CD4-positive, alpha-beta T cell treated with Interferon gamma for 1 hour (primary cell): ENCODE measurements at regions not wholly inside any gene's neighbourhood (a gene's known extent, or its start where the extent isn't known, plus 50 kb on each side); places are given as distances from the start of the nearest gene placed in this dataset.

Experiments used
- DNase-seq: peaks from one replicate; pipeline ENCODE4 v3.0.0-alpha.2; 2020

- DNase-seq, result no peak
These were observed 282.8 kb upstream of the EDNRB start for GRCh38 chr13:78201411-78201810.

DNA sequence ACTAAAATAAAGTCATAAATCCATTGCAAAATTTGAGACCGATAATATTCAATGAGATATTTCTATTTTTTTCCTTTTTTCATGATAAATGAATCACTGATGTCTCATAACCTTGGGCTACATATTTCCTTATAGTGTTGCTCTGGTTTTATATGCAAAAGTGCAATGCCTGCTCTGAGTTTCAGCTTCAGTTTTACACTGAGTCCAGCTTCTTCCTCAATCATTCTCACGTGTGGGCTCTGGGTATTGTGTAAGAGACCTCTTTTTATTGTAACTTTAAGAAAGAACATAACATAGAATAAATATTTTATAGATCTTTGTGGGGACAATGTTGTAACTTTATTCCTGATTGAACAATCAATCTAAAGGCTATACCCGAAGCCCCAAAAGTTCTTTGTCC is 280.2 kb upstream of the EDNRB start:
- DNase-seq, result no peak

DNA sequence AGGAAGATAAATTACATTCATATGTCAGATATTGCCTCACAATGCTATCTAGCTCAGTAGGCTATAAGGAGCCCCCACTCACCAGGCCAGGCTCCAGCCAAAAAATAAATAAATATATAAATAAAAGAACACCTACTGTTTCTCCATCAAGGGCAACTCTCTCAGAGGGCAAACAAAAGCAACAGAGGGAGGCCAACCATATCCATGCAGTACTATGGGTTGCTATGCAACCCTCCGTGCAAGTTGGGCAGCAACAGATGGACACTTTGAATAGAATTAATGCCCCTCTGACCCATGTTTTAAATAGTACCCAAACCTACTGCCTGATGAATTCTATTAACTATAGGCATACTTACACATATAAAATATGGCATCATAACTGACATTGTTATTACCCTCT is 279.8 kb upstream of the EDNRB start:
- DNase-seq, result no peak

DNA sequence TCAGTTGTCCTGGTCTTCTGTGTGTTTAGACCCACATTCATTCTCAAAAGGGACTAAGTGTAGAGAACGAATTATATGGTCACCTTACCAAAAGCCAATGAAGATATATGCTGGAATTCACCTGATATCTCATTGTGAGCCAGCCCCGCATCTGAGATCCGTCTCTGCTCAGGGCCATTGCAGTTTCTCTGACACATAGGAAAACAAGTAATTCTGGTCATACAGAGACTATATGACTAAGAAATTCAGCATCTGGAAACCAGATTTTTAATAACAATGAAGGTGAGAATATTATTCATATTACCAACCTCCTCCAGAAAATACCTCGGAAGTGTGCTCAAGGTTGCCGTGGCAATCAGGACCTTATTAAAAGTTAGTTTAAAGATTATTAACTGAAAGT is 278.6 kb upstream of the EDNRB start:
- no peak for DNase-seq

DNA sequence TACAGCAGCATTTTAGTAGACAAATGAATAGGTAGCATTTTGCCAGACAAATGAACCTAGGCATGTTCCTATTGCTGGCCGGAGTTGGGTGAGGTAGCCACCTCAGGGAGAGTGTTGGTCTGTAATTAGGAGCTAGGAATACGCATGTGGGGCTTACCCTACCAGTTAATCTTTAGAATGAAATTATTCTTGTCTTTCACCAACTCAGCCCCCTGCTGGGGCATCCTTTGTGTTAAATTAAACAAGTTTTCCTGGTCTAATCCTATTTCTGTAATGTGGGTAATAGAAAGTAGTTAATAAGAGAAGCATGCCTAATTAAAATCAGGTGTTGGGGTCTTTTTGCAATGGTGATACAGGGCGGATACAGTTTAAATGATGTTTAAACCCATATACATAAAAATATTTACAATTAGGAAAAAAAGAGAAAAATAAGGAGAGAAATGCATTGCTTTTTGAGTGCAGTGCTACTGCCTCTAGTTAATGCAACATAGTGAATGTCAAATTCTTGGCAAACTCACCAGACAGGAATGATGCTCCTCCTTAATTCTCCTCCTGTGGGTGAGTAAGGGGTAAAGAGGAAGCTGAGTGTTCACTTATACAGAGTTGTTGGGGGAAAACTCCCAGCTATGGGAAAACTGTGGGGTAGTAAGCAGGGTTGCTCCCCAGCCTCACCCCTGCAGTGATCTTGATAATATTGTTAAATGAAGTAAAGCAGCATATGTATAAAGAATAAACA is 276.4 kb upstream of the EDNRB start:
- no peak for DNase-seq

DNA sequence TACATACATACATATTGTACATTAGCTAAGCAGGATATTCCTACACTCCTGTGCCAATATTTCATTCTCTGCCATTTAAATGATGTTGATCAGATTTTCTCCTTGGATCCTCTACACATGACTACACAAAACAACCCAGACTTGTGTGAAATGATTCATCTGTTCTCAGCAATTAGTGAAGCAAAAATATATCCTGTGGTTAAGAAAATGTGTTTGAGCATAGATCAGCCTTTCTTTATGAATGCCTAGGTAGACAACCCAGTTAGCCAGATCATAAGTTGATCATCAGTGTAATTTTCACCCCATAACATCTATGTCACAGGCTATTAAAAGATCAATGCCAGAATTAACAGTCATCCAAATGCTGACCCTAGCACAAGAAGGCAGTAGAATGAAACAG is 275.2 kb upstream of the EDNRB start:
- no peak for DNase-seq

GRCh38 chr13:78192716-78193115 is 274.1 kb upstream of the EDNRB start:
- DNase-seq, result no peak

- DNase-seq, result no peak
These were observed 271.7 kb upstream of the EDNRB start for GRCh38 chr13:78190296-78190695.

DNA sequence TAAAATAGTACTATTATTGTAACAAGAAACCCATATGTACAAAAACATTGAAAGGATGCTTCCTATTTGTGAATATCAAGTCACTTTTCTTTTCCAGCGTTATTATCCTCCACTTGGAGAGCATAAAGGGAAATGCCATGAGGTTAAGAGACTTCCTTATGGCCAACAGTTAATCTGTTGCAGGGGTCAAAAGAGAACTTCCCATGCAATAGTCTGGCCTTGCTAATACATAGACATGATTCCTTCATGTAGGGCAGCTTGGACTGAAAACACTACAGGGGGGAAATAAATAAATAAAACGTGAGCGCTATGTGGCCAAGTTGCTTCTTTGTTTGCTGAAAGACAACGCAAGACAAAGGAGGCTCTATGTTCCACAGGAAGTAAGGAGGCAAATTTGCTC is 269.1 kb upstream of the EDNRB start:
- no peak for DNase-seq

DNA sequence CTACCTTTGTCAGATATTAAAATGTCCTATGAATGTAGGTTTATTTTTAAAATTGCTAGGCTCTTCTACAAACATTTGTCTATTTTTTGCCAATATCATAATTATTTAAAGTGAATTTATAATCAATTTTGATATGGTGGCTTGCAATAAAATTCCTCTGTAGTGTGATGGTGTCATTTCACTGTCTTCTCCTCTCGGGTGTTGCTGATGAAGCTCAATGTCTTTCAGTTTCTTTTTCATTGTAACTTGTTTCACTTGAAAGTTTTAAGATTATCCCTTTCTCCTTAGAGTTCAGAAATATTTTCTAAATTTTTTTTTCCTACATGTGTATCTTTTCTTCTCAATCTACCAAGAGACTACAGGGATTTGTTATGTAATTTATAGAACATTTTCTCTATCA is 267.1 kb upstream of the EDNRB start:
- DNase-seq, result no peak

GRCh38 chr13:78183732-78184131 is 265.1 kb upstream of the EDNRB start:
- no peak for DNase-seq

DNA sequence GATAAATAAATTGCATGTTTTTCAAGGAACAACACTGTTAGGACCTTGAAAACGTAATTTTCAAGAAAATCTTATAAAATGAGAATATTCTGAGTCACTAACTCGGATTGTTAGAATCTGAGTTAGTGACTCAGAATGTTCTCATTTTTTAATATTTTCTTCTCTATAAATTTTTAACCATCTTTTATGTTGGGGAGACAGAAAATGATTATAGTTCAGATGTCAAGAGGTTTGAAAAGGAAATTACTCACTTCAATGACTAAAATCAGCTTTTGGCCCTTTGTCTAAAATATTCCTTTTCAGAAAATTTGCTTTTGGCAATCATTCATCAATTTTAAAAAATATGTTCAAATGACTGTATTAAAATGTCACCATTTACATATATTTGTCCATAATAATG is 264.2 kb upstream of the EDNRB start:
- no peak for DNase-seq

DNA sequence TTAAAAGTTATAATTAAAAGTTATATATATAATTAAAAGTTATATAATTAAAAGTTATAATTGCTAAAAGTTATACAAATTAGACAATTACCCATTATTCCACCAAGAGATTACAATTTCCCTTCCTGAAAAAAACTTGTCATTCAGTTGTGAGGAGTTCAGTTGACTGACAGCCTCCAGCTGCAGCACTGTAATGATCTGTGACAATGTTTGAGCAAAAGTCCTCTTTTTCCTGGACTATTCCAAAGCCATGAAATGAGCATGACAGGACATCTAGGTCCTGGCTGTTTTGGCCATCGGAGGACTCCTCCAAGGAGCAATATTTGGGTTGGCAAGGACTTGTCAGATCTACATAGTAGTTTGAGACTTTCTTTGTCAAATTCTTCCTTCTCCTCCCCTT is 258.7 kb upstream of the EDNRB start:
- no peak for DNase-seq

GRCh38 chr13:78176880-78177279 is 258.2 kb upstream of the EDNRB start:
- DNase-seq, result no peak

DNA sequence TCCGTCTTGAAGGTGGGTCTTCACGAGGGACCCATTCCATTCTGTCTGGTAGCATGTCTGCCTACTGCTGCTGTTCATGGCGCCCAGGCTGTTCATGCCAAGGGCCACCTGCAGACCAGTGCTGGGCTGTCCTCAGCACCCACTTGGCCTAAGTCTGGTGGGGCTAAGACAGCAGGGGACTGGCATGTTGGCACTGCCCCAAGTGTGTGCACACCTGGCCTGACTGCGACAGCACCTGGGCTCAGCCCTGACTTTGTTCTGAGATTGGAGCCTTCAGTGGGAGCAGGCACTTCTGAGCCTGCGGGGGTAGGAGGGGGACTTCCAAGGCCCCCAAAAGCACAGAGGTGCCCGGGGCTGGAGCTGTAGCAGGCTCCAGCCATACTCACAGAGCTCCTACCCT is 250.8 kb upstream of the EDNRB start:
- no peak for DNase-seq

DNA sequence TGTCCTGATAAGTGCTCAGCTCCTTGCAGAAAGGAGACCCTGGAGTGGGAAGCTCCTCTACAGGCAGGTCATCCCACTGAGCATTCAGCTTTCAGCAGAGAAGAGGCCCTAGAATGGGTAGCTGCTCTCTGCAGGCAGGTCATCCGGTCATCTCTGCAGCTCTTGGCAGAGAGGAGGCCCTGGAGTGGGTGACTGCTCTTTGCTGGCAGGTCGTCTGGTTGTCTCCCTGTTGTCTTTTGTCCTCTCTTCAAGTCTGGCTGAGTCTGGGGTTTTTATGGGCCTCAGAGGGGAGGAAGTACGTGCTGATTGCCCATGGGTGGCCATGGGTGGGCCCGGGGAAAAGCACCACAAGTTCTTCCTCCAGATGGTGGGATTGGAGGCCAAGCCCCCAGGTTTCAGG is 250.3 kb upstream of the EDNRB start:
- no peak for DNase-seq

- DNase-seq, result no peak
These were observed 242.6 kb upstream of the EDNRB start for GRCh38 chr13:78161266-78161665.

- DNase-seq, result no peak
These were observed 242.2 kb upstream of the EDNRB start for GRCh38 chr13:78160793-78161192.

DNA sequence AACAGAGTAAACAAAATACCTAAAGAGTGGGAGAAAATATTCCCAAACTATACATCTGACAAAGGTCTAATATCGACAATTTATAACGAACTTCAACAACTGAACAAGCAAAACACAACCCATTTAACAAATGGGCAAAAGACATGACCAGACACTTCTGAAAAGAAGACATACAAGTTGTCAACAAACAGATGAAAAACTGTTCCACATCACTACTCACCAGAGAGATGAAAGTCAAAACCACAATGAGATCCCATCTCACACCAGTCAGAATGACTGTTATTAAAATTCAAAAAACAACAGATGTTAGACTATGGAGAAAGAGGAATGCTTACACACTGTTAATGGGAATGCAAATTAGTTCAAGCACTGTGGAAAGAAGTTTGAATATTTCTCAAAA is 233.8 kb upstream of the EDNRB start:
- DNase-seq, result no peak

- DNase-seq, result no peak
These were observed 229.3 kb upstream of the EDNRB start for GRCh38 chr13:78147905-78148304.

DNA sequence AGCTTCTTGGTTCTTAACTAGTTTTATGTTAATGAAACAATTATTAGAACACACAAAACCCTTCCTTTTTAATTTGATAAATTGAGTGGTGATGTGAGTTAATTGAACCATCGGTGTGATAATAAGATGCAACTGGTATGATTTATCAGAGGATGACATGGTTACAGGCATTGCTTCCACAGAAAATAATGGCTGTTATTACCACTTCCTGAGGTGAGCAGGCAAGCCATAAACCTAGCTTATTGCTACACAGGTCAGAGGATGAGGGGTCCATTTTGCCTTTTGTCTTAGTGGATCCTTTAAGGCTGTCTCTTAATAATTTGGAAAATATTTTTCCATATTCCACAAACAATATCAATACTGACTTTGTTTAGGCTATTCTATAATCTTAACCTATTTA is 226.6 kb upstream of the EDNRB start:
- no peak for DNase-seq

DNA sequence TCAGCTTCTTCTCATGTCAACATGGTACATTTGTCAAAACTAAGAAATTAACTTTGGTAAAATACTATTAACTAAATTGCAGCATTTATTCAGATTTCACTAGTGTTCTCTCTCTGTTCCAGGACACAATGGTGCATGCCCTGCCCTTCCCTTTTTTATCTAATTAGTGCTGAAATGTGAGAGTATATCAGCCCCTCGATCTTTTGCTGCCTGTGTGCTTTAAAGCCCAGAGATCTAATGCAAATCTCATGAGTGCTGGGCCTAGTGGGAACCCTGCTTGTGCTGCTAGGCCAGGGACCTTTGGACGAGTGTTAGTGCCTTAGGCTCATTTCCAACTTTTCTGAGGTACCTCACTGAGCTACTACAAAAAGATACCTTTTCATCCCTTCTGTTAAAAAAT is 221.1 kb upstream of the EDNRB start:
- no peak for DNase-seq

DNA sequence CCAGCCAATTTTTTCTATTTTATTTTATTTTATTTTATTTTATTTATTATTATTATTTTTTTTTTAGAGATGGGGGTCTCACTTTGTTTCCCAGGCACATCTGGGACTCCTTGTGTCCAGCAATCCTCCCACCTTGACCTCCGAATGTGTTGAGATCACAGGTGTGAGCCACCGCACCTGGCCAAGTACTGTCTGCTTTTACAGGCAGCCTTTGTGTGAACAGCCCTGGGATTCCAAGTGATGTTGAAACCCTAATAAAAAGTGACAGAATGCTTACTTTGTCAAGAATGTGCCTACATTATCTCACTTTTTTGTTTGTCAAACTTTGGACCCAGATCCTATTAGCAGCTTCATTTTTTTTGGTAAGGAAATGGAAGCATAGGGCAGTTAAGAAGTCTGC is 220.1 kb upstream of the EDNRB start:
- DNase-seq, result no peak

DNA sequence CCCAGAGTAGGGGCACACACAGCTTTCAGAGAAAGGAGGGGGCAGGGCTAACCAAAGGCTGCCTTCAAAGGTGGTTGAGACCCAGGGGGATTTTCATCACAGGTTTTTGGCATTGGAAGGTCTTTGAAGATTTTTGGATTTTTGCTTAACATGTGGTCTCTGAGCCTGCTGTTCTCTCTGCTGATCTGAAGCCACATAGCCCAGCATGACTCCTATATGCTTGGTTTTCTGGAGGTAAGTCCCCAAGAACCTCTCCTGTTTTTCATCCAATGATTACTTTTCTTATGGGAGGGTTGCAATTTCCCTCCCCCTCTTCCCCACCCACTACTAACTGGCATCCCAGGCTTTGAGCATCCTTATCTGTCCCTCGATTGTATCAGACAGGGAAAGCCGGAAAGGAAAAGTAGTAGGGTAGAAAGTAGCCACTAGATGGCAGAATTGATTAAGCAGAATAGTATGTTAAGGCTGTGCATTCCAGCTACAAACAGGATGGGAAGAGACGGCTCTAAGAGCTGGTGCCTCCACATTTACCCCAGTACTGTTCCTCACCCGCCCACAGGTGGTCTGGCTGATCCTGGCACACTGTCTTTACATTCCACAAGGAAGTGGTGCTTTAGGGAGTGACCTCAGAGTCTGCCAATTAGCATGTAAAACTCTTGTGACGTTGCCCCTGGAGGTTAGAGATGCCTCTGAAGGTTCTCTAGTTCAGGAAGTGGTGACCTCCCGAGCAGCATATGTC is 218.9 kb upstream of the EDNRB start:
- DNase-seq, result no peak

DNA sequence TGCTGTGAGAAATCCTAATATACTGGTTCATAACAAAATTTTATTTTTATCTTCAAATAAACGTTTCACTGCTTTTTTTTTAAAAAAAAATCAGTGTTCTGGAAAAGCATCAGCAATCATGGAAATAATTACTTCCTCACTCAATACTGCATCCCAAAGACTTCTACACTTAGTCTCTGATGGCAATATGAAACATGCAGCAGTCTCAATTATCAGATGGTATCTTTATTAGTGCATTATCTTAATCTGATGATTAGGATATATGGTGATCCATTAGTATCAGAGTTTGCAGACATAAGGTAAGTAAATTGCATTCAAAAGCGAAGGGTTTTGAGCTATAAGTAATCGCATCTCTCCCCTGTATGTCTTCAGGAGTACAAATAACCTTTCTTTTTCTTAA is 218.3 kb upstream of the EDNRB start:
- no peak for DNase-seq
